Keratinocyte (primary cell): ENCODE measurements at regions not wholly inside any gene's neighbourhood (a gene's known extent, or its start where the extent isn't known, plus 50 kb on each side); places are given as distances from the start of the nearest gene placed in this dataset.

Experiments used
- CTCF ChIP-seq, 3 experiments: IDR thresholded peaks in 1 of 3; conservative IDR thresholded peaks in 1 of 3; optimal IDR thresholded peaks in 1 of 3; 2 replicates in 2 of 3; 3 replicates in 1 of 3; pipeline versions ENCODE3 to v1.5.1; 2011; ENCODE audit warnings: low read length in 3 of 3, mild to moderate bottlenecking in 3 of 3, moderate library complexity in 2 of 3, control low read depth in 1 of 3, inconsistent platforms in 1 of 3; ENCODE audit not compliant: insufficient read depth in 2 of 3; ENCODE audit errors: extremely low read depth in 1 of 3
- EZH2 ChIP-seq: IDR thresholded peaks from one replicate; pipeline ENCODE4 v1.6.1; 2012; ENCODE audit warnings: inconsistent platforms, mild to moderate bottlenecking, low read length, moderate library complexity

- TF ChIP-seq CTCF (optimal IDR thresholded peaks at IDR 0.05 in 1 of 3, IDR thresholded peaks at IDR 0.05 in 1 of 3, conservative IDR thresholded peaks at IDR 0.05 in 1 of 3; ENCODE audit: extremely low read depth in 1 of 3, insufficient read depth in 2 of 3, low read length in 3 of 3) (no peak), EZH2 (no peak)
Observed at GRCh38 chr2:185128996-185129395, 530.7 kb downstream of the ZNF804A start.
